GM18520 (cell line): ENCODE measurements at regions not wholly inside any gene's neighbourhood (a gene's known extent, or its start where the extent isn't known, plus 50 kb on each side); places are given as distances from the start of the nearest gene placed in this dataset.

Source experiments
- ATAC-seq: cut with Tn5 transposase; IDR thresholded peaks from one replicate; pipeline ENCODE4 v1.9.1; 2021; ENCODE audit not compliant: unreplicated experiment

GRCh38 chr13:22562116-22562515, 618.7 kb upstream of the SGCG start:
- ATAC-seq, result no peak

- ATAC-seq, result no peak
Measured at GRCh38 chr13:22563272-22563671, 617.5 kb upstream of the SGCG start.

- ATAC-seq, result no peak
Measured at GRCh38 chr13:22569811-22570210, 611.0 kb upstream of the SGCG start.

- no peak for ATAC-seq
Measured at GRCh38 chr13:22589880-22590279, 590.9 kb upstream of the SGCG start.

GRCh38 chr13:22592515-22592914, 588.3 kb upstream of the SGCG start:
- no peak for ATAC-seq

- no peak for ATAC-seq
Measured at GRCh38 chr13:22594041-22594440, 586.7 kb upstream of the SGCG start.

GRCh38 chr13:22596171-22596863, 584.5 kb upstream of the SGCG start:
- no peak for ATAC-seq

- no peak for ATAC-seq
Measured at GRCh38 chr13:22599156-22599555, 581.6 kb upstream of the SGCG start.

- no peak for ATAC-seq
Measured at GRCh38 chr13:22618002-22618401, 562.8 kb upstream of the SGCG start.

GRCh38 chr13:22625691-22626090, 555.1 kb upstream of the SGCG start:
- no peak for ATAC-seq

- no peak for ATAC-seq
Measured at GRCh38 chr13:22629374-22629773, 551.4 kb upstream of the SGCG start.

- no peak for ATAC-seq
Measured at GRCh38 chr13:22642088-22642487, 538.7 kb upstream of the SGCG start.

- no peak for ATAC-seq
Measured at GRCh38 chr13:22644941-22645340, 535.8 kb upstream of the SGCG start.

- ATAC-seq, result no peak
Measured at GRCh38 chr13:22647156-22647850, 533.5 kb upstream of the SGCG start.

GRCh38 chr13:22648320-22648801, 532.4 kb upstream of the SGCG start:
- ATAC-seq, result no peak

GRCh38 chr13:22652796-22653195, 528.0 kb upstream of the SGCG start:
- no peak for ATAC-seq

- ATAC-seq, result no peak
Measured at GRCh38 chr13:22653866-22654265, 526.9 kb upstream of the SGCG start.

GRCh38 chr13:22655106-22655852, 525.5 kb upstream of the SGCG start:
- no peak for ATAC-seq

- ATAC-seq, result no peak
Measured at GRCh38 chr13:22662771-22663170, 518.0 kb upstream of the SGCG start.

GRCh38 chr13:22665506-22665905, 515.3 kb upstream of the SGCG start:
- ATAC-seq, result no peak

GRCh38 chr13:22690756-22691155, 490.0 kb upstream of the SGCG start:
- ATAC-seq, result no peak

GRCh38 chr13:22693691-22694090, 487.1 kb upstream of the SGCG start:
- no peak for ATAC-seq
